ENCODE measurements at regions not wholly inside any gene's neighbourhood (a gene's known extent, or its start where the extent isn't known, plus 50 kb on each side); places are given as distances from the start of the nearest gene placed in this dataset.

DNA sequence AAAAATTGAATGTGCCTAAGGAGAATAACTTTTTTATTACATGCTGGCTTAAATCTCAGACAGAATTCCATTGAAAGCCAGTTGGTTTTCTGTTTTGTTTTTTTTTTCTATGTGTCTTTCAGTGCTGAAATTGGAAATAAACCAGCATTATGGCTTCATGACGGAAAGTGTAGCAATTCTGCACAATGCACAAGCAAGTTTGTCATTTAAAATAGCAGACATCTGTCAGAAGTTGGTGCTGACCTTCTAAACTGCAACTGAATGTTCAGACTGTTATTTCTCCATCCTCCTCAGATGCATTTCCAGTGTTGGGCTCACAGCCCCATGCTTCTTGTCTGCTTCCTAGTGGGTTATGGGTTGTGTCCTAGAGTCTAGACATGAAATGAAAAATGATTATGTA is 107.2 kb upstream of the LIMCH1 start:
- DNase-seq, result no peak

DNA sequence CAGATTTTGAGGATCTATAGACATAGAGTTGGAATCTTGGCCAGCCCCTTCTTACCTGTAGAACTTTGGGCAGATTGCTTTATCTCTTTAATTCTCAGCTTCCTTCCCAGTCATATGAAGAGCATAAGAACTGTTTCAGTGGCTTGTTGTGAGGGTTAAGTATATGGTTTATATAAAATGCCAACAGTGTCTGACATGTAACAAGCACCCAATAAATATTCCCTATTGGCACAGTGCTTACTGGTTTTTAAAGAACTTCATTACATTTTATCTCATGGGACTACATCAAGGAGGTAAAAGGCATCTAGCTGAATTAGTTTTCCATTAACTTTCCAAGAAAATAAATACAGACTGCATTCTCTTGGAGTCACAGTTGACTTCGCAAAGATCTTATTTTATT is 106.7 kb upstream of the LIMCH1 start:
- DNase-seq, result no peak

DNA sequence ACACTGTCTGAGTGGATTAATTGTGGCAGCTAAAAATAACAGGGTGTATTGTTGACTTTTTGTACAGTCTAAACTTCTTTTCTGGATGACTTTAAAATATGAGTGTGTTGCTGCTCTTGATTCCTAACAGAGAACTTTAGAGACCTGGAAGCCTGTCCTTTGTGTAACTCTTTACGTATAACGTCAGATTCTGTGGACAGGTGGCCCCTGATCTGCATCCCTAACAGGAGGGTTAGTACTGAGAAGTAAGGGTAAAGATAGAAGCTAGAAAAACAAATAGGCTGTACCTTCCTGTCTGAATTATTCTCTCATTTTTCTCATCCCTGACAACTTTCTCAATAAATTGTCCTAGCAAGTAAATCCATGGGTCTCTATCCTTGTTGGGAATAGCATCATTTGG is 105.7 kb upstream of the LIMCH1 start:
- no peak for DNase-seq

DNA sequence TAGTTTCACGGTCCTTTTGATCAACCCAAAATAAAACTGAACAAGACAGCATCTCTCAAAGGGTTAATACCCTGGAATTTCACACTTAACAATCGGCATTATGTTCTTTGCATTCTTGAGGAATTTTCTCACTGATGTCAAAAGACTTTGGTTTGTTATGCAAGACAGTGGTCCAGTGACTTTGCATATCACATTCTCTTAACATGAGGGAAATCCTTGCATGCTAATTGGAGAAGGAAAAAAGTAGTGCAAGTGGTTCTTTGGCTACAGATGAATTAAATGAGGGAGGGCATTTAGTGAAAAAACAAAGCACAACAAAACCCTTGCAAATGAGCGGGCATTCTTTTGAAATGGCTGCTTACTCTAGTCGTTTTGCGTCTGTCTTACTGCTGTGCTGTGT is 105.1 kb upstream of the LIMCH1 start:
- no peak for DNase-seq

DNA sequence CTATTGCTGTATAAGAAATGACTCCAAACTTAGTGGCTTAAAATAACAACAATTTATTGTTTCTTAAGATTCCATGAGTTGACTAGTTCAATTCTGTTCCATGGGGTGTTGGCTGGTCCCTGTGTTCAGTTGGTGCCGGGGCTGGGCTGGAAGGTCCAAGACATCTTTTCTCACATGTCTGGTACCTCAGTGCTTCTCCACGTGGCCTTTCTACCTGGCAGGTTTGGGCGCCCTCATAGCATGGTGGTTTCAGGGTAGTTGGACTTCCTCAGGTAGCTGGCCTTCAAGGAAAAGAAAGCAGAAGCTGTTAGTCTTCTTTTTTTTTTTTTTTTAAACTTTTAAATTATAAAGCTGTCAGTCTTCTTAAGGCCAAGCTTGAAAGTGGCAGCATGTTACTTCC is 104.6 kb upstream of the LIMCH1 start:
- no peak for DNase-seq

DNA sequence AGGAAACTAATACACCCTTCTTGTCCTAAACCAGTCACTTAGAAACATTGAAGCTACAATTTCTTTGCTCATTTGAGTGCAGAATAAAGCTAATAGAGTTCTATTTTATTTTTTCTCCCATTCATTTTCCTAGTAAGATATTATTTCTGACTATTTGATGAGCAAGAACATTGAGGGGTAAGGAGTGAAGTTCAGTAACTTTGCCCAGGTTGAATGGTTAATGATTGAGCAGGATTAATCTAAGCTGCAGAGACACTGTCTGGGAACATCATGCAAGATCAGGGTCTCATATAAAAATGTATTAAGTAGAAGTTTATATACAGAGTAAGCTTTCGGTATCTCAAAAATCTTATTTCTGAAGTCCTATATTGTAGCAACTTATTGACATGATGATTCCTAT is 102.4 kb upstream of the LIMCH1 start:
- no peak for DNase-seq

DNA sequence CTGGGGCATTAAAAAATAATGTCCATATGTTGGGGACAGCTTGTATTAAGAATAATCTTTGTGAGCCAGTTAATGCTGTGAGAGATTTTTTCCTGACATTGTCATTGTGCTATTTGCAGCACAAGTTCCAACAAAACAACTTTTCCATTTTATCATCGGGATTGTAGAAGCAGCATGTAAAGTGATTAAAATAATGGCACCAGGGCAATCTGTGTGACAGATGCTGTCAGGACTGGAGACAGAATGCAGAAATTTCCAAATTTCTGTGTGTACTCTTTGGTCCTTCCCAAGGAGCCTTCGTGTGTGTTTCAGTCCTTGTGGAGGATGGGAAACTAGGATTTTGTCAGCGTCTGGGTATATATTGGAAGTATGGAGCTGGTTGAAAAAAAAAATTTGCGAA is 101.5 kb upstream of the LIMCH1 start:
- no peak for DNase-seq

DNA sequence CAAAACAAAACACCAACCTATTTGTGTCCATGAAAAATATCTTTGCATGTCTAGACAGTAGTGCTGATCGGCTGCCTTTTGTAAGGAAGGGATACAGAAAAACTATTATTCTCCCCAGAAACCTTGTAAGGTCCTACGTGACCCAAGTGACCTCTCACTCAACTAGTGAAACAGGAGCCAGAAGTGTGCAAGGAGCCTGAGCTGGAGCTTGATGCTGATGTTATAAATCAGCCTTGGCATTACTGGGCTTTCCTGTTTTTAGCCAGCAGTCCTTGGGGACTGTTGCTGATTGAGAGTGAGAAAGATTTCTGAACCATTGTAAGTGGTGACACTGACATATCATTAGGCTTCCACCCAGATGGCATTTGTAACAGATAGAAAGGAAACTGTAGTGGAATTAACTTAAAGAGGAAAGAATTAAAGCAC is 100.8 kb upstream of the LIMCH1 start:
- DNase-seq, result no peak

DNA sequence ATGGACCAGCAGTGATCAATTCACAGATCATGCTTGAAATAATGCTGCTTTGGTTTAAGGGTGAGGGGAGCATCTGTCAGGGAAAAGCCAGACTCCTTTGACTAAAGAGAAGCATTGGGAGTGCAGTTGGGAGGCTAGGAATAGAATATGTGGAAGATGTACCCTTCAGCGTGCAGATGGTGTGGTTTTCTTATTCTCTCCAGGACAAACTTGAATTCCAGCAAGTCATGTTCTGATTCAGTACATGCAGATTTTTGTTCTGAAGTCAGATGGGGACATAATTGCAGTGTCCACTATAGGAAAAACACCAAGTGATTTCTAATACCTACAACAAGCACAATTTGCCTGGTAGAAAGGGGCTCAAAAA is 99.0 kb upstream of the LIMCH1 start:
- DNase-seq, result no peak

DNA sequence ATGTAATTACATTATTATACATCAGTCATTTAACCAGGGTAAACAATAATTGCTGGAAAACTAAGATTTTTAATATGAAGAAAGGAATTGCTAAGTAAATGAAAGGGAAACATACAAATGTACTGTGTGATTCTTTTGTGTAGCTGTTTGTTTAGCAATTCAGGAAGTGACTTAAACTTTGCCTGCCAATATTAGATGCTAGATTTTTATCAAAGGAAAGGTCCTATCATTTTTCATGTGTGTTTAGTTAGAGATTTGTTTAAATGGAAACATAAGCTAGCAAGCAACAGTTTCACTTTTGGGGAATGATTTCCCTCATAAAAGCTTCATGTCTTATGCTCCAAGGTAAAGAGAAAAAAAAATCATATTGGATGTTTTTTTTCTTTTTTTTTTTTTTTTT is 95.1 kb upstream of the LIMCH1 start:
- no peak for DNase-seq

DNA sequence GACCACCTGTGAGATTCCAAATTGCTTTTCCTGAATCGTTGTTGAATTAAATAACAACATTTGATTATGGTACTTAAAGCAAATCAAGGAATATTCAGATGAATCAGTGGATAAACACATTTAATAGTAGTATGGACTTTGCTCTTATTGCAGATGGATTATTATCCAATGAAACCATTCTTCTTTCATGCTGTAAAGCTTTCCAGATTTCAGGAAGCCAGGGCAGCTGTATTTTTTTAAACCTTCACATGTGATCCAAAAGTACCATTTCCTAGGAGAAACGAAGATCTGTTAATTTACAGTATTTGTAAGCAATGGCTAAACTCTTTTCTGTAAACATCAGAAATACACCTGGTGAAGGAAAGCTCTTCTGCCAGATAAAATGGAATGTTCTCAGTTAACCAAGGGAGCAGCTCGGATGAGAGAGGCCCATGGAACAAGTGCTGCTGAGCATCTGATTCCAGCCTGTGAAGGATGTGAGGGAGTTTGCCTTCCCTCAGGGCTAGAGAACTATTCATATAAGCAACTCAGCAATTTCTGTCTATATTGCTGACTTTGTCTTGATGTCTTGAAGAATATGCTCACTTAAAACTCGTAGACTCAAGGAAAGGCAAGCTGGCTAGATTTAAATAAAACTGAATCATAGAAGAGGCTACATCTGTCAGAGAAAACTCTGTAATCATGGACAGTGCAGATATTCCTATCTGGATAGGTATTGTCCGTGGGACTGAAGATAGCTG is 94.4 kb upstream of the LIMCH1 start:
- no peak for DNase-seq

DNA sequence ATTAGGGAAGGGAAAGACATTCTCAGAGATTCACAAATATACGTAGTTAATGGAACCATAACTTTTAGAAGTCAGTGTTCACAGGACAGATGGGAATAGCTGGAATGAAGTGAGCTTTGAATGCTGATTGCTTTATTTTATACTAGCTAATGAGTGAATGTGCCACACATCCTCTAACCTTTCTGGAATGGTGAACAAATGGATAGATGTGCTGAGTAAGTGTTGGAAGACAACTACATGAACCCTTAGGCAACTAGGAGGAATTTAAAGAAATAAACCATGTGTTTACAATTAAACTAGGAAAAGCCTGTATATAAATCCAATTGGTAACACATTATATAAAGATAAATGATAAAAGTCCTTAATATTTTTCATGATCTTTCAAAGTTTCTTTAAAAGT is 91.6 kb upstream of the LIMCH1 start:
- DNase-seq, result no peak

DNA sequence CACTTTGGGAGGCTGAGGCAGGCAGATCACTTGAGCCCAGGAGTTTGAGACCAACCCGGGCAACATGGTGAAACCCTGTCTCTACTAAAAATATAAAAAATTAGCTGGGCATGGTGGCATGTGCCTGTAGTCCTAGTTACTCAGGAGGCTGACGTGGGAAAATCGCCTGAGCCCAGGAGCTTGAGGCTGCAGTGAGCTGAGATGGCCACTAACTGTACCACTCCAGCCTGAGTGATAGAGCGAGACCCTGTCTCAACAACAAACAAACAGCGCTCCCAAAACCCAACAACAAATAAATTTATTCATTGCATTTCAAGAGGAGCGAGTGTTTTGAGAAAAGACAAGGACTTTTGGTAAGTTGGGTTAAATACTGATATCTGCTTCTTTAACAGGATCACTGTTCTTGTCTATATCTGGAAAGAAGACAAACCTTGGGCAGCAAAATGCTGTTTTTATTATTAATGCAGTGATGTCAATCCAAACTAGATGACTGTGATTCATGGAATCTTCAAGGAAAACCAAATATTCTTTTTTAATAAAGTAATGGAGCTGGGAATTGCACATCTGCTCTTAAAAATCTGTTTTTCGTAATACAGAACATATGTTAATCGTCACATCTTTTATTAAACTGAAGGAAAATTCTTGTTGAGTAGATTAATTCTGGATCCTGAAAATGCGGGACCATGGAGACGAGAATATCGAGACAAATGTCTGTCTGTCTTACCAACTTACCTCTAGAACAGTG is 90.8 kb upstream of the LIMCH1 start:
- DNase-seq, result no peak

DNA sequence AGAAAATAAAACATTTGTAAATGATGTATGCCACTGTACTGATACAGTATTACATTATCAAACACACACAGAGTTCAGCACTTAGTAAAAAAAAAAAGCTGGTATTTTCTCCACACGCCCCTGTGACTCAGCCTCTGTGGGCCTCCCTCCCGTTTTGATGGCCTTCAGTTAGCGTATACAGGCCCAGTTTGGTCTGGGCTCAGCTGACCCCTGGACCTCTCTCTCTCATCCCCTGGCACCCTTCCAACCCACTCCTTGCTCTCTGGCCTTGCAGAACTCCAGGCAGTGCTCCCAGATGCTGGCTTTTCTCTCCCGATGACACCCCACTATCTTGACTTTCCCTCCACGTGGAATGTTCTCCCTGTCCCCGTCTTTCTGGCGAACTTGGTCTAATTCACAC is 89.0 kb upstream of the LIMCH1 start:
- DNase-seq, result no peak

DNA sequence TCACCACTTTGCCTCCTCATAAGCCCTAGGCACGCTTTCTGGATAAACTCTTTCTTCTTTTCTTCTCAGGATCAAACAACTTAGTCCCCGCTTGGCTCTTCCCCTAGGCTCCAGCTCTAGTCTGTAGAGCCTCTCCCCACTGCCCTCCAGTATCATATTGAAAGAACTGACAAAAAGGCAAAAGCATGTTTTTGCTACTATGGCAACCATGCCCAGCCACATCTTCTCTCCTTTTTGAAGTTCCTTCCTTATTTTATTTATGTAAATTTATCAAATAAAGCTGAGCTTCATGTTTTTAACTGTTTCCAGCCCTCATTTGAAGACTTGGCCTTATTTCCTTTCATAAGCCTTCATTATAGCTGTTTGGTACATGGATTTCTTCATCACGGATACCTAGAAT is 86.0 kb upstream of the LIMCH1 start:
- no peak for DNase-seq

DNA sequence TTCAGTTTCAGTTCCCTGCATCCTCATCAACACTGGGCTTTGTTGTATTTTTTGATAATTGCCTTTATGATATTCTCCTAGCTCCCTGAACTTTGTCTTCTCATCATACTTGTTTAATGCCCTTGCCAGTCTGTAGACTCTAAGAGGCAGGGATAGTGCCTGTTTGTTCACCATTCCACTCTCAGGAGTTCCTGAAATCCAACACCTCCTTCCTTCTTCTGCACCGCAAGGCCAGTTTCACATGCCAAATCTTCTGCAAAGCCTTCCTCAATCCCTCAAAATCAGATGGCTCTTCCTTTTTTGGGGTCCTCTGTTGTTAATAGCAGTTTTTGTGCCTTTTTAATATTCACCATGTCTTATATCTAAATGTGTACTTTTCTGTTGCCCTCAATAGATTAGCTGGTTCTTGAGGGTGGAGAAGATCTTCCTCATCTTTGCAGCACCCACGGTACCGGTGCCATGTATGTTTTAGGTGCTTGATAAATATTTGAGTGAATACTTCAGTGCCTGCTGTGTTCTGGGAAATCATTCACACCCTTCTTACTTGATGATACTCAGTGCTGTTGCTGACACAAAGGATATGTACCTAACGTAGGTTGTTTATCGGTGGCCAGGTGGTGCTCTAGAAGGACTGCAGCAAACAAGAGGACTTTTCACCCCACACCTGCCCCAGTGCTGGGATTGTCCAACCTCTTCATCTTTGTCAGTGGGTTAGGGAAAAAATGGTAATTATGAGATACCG is 85.3 kb upstream of the LIMCH1 start:
- DNase-seq, result no peak

DNA sequence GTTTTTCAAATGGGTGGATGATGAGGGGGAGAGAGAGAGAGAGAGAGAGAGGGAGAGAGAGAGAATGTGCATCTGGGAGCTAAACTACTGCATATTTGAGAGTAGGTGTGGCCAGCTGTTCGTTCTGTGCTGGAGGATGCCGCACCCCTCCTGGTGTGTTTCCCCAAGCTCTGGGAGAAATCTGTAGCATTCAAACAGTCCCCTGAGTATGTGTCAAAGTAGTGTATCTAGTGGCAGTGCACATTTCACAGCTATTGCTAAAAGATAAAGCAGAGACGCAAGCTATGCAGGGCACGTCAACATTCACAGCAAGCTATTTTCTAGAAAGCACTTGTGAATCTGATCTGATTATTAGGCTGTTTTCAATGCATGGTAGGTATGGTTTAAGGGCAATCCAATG is 83.5 kb upstream of the LIMCH1 start:
- DNase-seq, result no peak

DNA sequence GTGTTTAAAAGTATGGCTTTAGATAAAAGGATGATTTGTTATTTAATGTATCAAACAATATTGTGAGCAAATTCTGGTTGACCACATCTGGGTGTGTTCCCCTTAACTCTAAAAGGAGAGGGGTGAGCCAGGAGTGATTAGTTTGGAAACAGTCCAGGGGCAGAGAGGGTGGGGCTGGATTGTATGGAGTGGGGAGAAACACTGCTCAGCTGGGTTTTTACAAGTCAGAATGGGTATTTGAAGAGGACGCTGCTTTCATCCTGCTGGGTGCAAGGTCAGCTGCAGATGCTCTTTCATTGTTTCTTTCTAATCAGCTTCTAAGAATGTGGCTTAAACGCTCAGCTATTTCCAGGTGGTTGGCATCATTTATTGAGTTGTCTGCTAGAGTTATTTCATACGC is 82.8 kb upstream of the LIMCH1 start:
- DNase-seq, result no peak

DNA sequence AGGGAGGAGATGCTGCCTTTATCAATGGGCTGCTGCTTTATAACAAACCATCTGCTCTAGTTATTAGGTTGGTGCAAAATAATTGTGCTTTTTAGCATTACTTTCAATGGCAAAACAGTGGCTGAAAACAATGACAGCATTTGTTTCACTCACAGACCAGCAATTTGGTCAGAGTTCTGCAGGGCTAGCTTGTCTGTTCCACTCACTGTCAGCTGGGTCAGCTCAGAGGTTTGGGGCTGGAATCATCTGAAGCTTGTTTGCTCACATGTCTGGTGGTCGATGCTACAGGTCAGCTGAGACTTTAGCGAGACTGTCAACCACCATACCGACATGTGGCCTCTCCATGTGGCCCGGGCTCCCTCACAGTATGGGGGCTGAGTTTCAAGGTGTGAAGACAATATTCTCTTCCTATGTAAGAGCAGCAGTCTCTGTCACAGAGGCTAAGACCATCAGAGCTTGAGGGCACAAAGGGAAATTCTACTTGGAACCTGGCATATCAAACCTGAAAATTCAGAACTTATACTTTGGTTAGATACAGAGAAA is 81.3 kb upstream of the LIMCH1 start:
- no peak for DNase-seq

DNA sequence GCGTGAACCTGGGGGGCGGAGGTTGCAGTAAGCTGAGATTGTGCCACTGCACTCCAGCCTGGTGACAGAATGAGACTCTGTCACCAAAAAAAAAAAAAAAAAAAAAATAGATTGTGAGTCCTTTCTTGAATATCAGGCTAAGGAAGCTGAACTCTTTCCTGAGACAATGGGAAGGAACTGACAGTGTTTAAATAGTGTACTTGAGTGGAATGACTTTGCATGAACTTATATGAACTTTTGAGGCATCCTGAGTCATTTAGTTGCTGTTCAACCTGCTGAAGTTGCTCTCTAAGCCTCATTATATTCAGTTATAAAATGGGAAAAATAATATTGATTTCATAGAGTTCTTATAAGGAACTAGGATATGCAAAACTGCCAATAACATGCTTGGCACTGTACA is 79.3 kb upstream of the LIMCH1 start:
- DNase-seq, result no peak

DNA sequence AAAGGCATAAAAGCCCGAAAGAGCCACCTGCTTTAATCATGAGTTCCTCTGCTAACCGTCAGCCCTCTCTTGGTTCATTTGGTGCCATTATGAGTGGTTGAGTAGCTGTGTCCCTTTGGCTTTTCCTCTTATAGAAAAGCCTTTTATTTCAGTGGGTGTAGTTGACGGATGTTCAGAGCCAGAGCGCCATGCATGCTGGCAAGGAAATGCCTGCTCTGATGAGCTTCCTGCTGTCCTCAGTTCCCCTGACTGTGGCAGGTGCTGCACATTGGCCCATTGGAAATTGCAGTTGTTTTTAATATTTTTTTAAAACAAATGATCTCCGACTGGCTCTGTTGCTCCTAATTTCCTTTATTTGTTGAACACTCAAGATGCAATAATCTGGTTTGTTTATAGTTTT is 77.3 kb upstream of the LIMCH1 start:
- DNase-seq, result no peak

DNA sequence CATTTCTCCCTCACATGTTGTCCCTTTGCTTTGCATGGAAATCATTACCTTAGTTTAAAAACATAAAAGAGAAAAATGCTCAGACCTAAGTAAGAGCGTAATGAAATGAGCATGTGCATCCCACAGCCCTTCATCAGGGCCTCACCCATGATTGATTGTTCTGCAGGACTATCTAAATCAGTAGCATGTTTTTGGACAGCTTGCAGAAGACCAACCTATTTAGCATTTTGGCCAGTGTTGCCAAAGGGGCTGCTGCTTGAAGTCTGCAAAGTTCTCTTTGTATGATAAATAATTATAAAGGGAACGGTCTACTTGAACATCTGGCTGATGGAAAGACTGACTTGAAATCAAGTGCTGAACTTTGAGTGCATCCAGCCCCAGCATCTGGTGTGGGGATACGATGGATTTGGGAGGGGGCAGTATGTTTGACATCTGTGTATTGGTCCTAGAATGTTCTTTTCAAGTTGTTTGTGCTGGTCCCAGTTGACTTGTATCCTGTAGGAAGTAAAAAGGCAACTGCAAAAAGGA is 76.1 kb upstream of the LIMCH1 start:
- DNase-seq, result no peak

DNA sequence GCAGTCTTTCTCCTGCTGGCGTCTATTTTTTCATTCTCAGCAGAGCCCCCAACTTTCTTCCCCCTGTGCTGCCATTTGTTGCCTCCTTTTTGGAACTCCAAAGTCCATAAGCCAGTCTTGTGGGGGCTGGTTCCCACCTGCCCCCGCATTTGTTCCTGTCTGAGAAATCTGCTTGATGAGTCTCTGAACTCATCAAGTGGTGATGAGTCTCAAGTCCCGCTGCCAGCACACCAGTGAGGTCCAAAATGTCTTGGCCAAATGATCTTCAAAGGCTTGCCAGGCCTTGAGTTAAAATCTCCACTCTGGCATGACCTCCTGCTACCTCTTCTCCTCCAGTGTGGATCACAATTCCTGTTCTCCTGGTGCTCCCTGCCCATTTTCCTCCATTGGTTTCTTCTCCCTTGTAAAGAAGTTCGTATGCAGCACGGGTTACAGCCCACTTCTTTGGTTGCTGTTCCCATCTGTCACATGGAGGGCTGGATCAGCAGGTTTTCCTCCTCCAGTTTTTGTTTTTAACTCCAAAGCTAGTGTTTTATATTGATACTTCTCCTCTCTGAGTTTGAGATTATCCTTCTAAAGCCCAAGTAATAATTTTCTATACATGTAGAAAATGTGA is 72.7 kb upstream of the LIMCH1 start:
- no peak for DNase-seq

All from cerebellar nuclear complex (tissue), 1 donor.